ENCODE measurements at regions not wholly inside any gene's neighbourhood (a gene's known extent, or its start where the extent isn't known, plus 50 kb on each side); places are given as distances from the start of the nearest gene placed in this dataset.
"Not testable (repeated sequence)": the region's sequence is repeated elsewhere in the genome, so short reads cannot be mapped to it uniquely, and the experiment has no call there.

DNA sequence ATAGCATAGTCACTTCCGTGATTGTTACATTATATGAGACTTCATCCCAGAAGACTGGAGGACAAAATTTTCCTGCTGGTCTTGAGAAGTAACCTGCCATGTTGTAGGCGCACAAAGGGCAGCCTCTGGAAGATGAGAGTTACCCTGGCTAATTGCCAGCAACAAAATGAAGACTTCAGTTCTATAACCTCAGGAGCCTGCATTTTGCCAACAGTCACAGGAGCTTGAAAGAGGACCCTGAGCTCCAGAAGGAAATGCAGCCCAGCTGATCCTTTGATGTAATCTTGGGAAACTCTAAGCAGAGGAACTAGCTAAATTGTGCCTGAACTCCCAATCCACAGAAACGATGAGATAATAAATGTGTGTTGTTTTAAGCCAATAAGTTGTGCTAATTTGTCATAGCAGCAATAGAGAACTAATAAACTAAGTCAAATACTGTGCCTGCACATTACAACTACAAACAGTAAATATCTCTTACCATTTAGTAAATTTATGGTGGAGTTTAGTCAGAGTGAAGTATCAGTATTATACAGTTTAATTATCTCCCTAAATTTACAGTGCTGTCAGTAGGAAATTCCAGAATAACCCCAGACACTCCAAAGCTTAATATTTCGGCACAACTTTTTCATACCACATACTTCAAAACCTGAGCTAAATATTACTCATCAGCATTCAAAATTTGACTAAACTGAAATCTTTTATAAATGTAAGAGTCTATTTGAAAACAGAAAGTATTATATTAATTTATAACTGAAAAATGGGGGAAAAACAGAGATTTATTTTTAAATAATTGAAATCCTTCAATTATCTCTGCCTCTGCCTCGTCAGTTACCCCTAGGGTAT lies 90.1 kb upstream of the MAPK10 start:
- DNase-seq: no peak
- Histone ChIP-seq H3K27me3 (no peaks in the 10 kb centered on the region), H3K9me3 (no peaks in the 10 kb centered on the region), H3K4me3 (ENCODE audit: low read depth, low read length) (no peak overlapping the region), H3K36me3 (no peaks in the 10 kb centered on the region), H3K4me1 (peaks cover 18% of the 10 kb centered on the region)
- TF ChIP-seq, protein P1, sequence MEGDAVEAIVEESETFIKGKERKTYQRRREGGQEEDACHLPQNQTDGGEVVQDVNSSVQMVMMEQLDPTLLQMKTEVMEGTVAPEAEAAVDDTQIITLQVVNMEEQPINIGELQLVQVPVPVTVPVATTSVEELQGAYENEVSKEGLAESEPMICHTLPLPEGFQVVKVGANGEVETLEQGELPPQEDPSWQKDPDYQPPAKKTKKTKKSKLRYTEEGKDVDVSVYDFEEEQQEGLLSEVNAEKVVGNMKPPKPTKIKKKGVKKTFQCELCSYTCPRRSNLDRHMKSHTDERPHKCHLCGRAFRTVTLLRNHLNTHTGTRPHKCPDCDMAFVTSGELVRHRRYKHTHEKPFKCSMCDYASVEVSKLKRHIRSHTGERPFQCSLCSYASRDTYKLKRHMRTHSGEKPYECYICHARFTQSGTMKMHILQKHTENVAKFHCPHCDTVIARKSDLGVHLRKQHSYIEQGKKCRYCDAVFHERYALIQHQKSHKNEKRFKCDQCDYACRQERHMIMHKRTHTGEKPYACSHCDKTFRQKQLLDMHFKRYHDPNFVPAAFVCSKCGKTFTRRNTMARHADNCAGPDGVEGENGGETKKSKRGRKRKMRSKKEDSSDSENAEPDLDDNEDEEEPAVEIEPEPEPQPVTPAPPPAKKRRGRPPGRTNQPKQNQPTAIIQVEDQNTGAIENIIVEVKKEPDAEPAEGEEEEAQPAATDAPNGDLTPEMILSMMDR (IDR thresholded peaks at IDR 0.05; ENCODE audit: low read depth, low read length): no peak

DNA sequence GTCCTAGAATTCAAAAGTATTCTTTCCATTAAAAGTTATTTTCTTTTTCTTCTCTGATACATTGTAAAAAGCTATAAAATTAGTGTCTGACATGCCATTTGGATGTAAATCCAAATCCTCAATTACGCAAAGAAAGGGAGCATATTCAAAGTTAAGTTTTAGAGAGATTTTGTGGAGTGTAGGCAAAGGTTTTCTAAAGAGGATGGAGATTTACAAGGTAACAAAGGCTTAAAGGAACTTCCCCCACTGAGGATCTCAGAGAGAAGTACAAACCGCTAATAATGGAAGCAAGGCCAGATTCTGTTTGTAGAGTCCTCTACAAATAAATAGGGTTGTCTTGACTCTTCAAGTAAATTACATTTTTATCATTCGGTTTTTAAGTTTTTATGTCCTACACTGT lies 91.0 kb upstream of the MAPK10 start:
- Histone ChIP-seq H3K36me3 (no peaks in the 10 kb centered on the region), H3K9me3 (no peaks in the 10 kb centered on the region), H3K4me3 (ENCODE audit: low read depth, low read length) (no peak overlapping the region), H3K27me3 (no peaks in the 10 kb centered on the region), H3K4me1 (peaks cover 18% of the 10 kb centered on the region)
- TF ChIP-seq, protein P1 (IDR thresholded peaks at IDR 0.05; ENCODE audit: low read depth, low read length): no peak
- no peak for DNase-seq

DNA sequence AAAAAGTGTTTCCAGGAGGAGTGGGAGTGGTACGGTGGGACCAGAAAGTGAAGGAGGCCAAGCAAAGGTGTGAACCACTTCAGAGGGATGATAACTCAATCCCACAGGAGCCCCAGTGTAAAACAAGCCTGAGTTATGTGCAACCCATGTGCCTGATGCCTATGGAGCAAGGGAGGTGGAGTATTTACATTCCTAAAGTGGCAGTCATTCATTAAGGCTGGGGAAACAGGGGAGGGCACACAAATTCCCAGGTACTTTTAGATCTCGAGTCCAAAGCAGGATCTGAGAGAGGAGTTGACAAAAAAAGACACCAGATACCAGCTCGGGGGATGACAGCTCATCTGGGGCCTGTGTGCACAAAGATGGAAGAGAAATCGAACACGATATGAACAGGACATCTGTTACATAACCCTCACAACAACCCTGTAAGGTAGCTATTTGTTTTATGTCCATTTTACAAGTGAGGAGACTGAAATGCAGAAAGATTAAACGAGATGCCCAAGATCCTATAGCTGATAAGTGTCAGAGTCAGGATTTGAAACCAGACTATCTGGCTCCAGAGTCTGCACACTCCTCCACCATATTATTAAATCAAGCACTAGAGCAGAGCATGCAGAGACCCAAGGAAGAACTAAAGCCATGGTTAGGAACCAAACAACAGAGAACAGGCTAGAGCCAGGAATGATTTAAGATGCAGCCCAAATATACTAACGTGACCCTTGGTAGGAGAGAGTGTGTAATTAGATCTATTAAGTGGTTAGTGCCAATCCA lies 91.9 kb upstream of the MAPK10 start:
- Histone ChIP-seq H3K27me3 (no peaks in the 10 kb centered on the region), H3K36me3 (no peaks in the 10 kb centered on the region), H3K4me1 (peaks cover 18% of the 10 kb centered on the region), H3K4me3 (ENCODE audit: low read depth, low read length) (no peak overlapping the region), H3K9me3 (no peaks in the 10 kb centered on the region)
- TF ChIP-seq, protein P1 (IDR thresholded peaks at IDR 0.05; ENCODE audit: low read depth, low read length): no peak
- no peak for DNase-seq

DNA sequence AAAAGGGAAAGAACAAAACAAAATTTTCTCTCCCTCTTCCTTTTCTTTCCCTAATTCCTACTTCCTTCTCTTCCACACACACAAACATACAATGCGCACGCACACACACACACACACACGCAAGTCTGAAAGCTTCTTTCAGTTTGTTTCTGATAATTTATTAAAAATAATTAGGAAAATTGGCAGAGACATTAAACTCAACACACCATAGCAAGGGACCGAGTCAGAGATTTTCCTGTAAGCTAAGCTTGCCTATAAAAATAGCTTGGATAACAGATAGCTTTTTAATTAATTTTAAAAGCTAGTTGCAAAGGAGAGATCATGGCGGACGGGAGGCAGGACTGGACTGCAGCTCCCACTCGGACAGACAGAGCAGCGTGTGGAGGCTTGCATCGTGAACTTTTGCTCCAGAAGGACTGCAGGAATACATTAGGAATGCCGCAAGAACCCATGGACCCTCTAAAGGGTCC lies 92.6 kb upstream of the MAPK10 start:
- H3K4me3 ChIP-seq (ENCODE audit: low read depth, low read length): no peak overlapping the region
- H3K9me3 ChIP-seq: no peaks in the 10 kb centered on the region
- TF ChIP-seq, protein P1 (IDR thresholded peaks at IDR 0.05; ENCODE audit: low read depth, low read length): no peak
- H3K36me3 ChIP-seq: no peaks in the 10 kb centered on the region
- H3K4me1 ChIP-seq: peaks cover 18% of the 10 kb centered on the region
- DNase-seq: no peak
- no peaks in the 10 kb centered on the region for H3K27me3 ChIP-seq

DNA sequence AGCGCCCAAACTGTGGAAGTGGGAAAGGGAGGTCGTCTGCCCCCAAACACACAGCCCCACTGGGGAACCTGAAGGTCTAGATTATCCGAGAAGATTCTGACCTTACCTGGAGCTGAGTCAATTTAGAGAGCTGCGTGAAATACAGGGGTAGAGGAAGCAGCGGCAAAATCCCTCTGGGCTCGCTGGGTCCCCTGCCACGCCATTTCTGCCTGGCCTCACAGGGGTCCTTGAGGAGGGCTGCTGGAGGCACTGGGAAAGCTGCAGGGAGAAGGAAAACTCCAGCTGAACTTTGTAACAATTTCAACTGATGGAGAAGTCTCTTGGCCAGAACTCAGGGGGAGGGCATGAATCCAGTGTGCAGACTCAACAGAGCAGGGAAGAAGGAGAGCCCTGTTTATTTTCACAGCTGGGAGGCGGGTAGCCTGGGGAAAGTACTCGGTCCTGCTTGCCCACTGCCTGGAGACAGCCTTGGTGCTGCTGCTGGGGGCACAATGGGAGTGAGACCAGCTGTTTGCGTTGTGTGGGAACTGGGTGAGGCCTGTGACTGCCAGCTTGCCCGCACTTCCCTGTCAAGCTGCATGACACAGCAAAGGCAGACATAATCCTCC lies 93.2 kb upstream of the MAPK10 start:
- TF ChIP-seq, protein P1 (IDR thresholded peaks at IDR 0.05; ENCODE audit: low read depth, low read length): no peak
- peaks cover 18% of the 10 kb centered on the region for H3K4me1 ChIP-seq
- no peaks in the 10 kb centered on the region for H3K9me3 ChIP-seq
- DNase-seq: no peak
- H3K27me3 ChIP-seq: no peaks in the 10 kb centered on the region
- H3K4me3 ChIP-seq (ENCODE audit: low read depth, low read length): no peak overlapping the region
- H3K36me3 ChIP-seq: no peaks in the 10 kb centered on the region

DNA sequence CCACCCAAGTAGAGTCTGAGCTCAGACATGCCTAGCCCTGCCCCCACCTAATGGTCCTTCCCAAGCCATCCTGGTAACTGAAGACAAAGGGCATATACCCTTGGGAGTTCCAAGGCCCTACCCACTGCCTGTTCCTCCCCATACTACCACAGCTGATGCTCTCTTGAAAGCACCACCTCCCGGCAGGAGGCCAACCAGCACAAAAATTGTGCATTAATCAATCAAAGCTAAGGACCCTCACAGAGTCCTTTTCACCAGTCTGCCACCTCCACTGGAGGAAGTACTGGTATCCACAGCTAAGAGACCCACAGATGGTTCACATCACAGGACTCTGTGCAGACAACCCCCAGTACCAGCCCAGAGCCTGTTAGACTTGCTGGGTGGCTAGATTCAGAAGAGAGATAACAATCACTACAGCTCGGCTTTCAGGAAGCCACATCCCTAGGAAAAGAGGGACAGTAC lies 93.8 kb upstream of the MAPK10 start:
- not testable (repeated sequence) for H3K9me3 ChIP-seq; H3K36me3 ChIP-seq; H3K4me3 ChIP-seq (ENCODE audit: low read depth, low read length); H3K27me3 ChIP-seq
- DNase-seq: peak; percentile 22
- H3K4me1 ChIP-seq: peaks cover 18% of the 10 kb centered on the region

All from BE2C (cell line).